ENCODE measurements at regions not wholly inside any gene's neighbourhood (a gene's known extent, or its start where the extent isn't known, plus 50 kb on each side); places are given as distances from the start of the nearest gene placed in this dataset.

DNA sequence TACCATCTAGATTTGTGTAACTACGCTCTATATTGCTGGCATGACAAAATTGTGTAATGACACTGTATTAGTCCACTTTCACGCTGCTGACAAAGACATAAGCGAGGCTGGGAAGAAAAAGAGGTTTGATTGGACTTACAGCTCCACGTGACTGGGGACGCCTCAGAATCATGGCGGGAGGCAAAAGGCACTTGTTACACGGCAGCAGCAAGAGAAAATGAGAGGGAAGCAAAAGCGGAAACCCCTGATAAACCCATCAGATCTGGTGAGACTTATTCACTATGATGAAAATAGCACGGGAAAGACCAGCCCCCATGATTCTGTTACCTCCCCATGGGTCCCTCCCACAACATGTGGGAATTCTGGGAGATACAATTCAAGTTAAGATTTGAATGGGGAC lies 905.7 kb downstream of the DIPK2A start:
- TF ChIP-seq POLR2A (IDR thresholded peaks at IDR 0.05) (no peak), CTCF (IDR thresholded peaks at IDR 0.05) (no peak)

Data from body of pancreas (tissue), 4 donors.